HepG2 (cell line): ENCODE measurements at regions not wholly inside any gene's neighbourhood (a gene's known extent, or its start where the extent isn't known, plus 50 kb on each side); places are given as distances from the start of the nearest gene placed in this dataset.
A peak's percentile ranks its signal among the peaks of the same experiment; 100 is the strongest.

Source experiments
- DMAP1 ChIP-seq: IDR thresholded peaks from 2 replicates; pipeline ENCODE4 v1.6.1; 2016
- HNF4G ChIP-seq, 2 experiments: sonication (generic) in 1 of 2; formaldehyde crosslinking in 1 of 2; IDR thresholded peaks; 2 replicates each; pipeline versions ENCODE4 v1.4.0 to v1.6.1; 2011 to 2020; ENCODE audit warnings: borderline replicate concordance in 2 of 2, low read depth in 2 of 2, mild to moderate bottlenecking in 2 of 2, low read length in 1 of 2, missing genetic modification reagents in 1 of 2, moderate library complexity in 1 of 2
- JARID2 ChIP-seq: sonication (generic); formaldehyde crosslinking; IDR thresholded peaks from 2 replicates; pipeline ENCODE4 v1.8.1; 2023; ENCODE audit warnings: missing genetic modification reagents, inconsistent platforms; ENCODE audit not compliant: insufficient replicate concordance
- KAT7 ChIP-seq: IDR thresholded peaks from 2 replicates; pipeline ENCODE4 v1.6.1; 2018; ENCODE audit warnings: borderline replicate concordance, missing compliant biosample characterization
- KDM1A ChIP-seq: IDR thresholded peaks from 2 replicates; pipeline ENCODE4 v1.6.1; 2016; ENCODE audit warnings: missing compliant biosample characterization
- NKX3-1 ChIP-seq: sonication (generic); formaldehyde crosslinking; IDR thresholded peaks from 2 replicates; pipeline ENCODE4 v1.5.0; 2020; ENCODE audit warnings: missing genetic modification reagents
- SP4 ChIP-seq: sonication (generic); formaldehyde crosslinking; IDR thresholded peaks from 2 replicates; pipeline ENCODE4 v1.8.1; 2023; ENCODE audit warnings: mild to moderate bottlenecking, missing genetic modification reagents
- SRSF9 ChIP-seq: fragments of 200-400 bp; formaldehyde crosslinking; IDR thresholded peaks from 2 replicates; pipeline ENCODE4 v1.6.1; 2018; ENCODE audit warnings: borderline replicate concordance, mild to moderate bottlenecking, low read depth, low read length; ENCODE audit not compliant: insufficient read depth, poor library complexity, severe bottlenecking
- SYNCRIP ChIP-seq: fragments of 200-400 bp; formaldehyde crosslinking; IDR thresholded peaks from 2 replicates; pipeline ENCODE4 v1.6.1; 2018; ENCODE audit warnings: mild to moderate bottlenecking, low read depth, low read length; ENCODE audit not compliant: insufficient read depth
- TAF15 ChIP-seq: fragments of 200-400 bp; formaldehyde crosslinking; IDR thresholded peaks from one replicate; pipeline ENCODE4 v1.6.1; 2018; ENCODE audit warnings: mild to moderate bottlenecking, low read depth, low read length; ENCODE audit not compliant: poor library complexity, severe bottlenecking
- TEAD3 ChIP-seq: optimal IDR thresholded peaks from 2 replicates; pipeline ENCODE3; 2016; ENCODE audit warnings: borderline replicate concordance
- ZBTB38 ChIP-seq: sonication (generic); formaldehyde crosslinking; IDR thresholded peaks from 2 replicates; pipeline ENCODE4 v1.5.1; 2020; ENCODE audit warnings: mild to moderate bottlenecking, missing genetic modification reagents
- ZNF18 ChIP-seq: sonication (generic); formaldehyde crosslinking; IDR thresholded peaks from 2 replicates; pipeline ENCODE4 v1.8.0; 2022; ENCODE audit warnings: mild to moderate bottlenecking, missing genetic modification reagents; ENCODE audit not compliant: insufficient replicate concordance
- ZNF282 ChIP-seq: fragments of 450-650 bp; IDR thresholded peaks from 2 replicates; pipeline ENCODE4 v1.6.1; 2018; ENCODE audit not compliant: partially characterized antibody
- ZNF30 ChIP-seq: sonication (generic); formaldehyde crosslinking; IDR thresholded peaks from 2 replicates; pipeline ENCODE4 v1.5.0; 2020; ENCODE audit warnings: mild to moderate bottlenecking, missing genetic modification reagents
- ZNF354B ChIP-seq: sonication (generic); formaldehyde crosslinking; IDR thresholded peaks from 2 replicates; pipeline ENCODE4 v1.8.0; 2022; ENCODE audit warnings: mild to moderate bottlenecking, missing genetic modification reagents
- ZNF503 ChIP-seq: sonication (generic); formaldehyde crosslinking; IDR thresholded peaks from 2 replicates; pipeline ENCODE4 v1.4.0; 2020; ENCODE audit warnings: missing genetic modification reagents
- ZNF547 ChIP-seq: sonication (generic); formaldehyde crosslinking; IDR thresholded peaks from 2 replicates; pipeline ENCODE4 v1.5.1; 2020; ENCODE audit warnings: mild to moderate bottlenecking, missing genetic modification reagents
- ZNF557 ChIP-seq: sonication (generic); formaldehyde crosslinking; IDR thresholded peaks from 2 replicates; pipeline ENCODE4 v1.4.0; 2020; ENCODE audit warnings: missing genetic modification reagents
- ZNF558 ChIP-seq: sonication (generic); formaldehyde crosslinking; IDR thresholded peaks from 2 replicates; pipeline ENCODE4 v1.9.0; 2022; ENCODE audit warnings: mild to moderate bottlenecking, missing genetic modification reagents, borderline replicate concordance
- ZNF569 ChIP-seq: sonication (generic); formaldehyde crosslinking; IDR thresholded peaks from 2 replicates; pipeline ENCODE4 v1.5.0; 2020; ENCODE audit warnings: mild to moderate bottlenecking, missing genetic modification reagents, moderate library complexity, borderline replicate concordance
- ZNF605 ChIP-seq: sonication (generic); formaldehyde crosslinking; IDR thresholded peaks from 2 replicates; pipeline ENCODE4 v1.8.0; 2022; ENCODE audit warnings: mild to moderate bottlenecking, missing genetic modification reagents
- ZNF652 ChIP-seq: IDR thresholded peaks from 2 replicates; pipeline ENCODE4 v1.6.1; 2016; ENCODE audit warnings: low read depth, borderline replicate concordance
- ZNF777 ChIP-seq: sonication (generic); formaldehyde crosslinking; IDR thresholded peaks from 2 replicates; pipeline ENCODE4 v1.4.0; 2020; ENCODE audit warnings: missing genetic modification reagents
- ZNF83 ChIP-seq: sonication (generic); formaldehyde crosslinking; IDR thresholded peaks from 2 replicates; pipeline ENCODE4 v1.4.0; 2020; ENCODE audit warnings: missing genetic modification reagents, mild to moderate bottlenecking, borderline replicate concordance
- ZNF891 ChIP-seq: sonication (generic); formaldehyde crosslinking; IDR thresholded peaks from 2 replicates; pipeline ENCODE4 v1.5.0; 2020; ENCODE audit warnings: mild to moderate bottlenecking, missing genetic modification reagents
- TF ChIP-seq, protein P1 (sequence below): sonication (generic); formaldehyde crosslinking; IDR thresholded peaks from 2 replicates; pipeline ENCODE4 v1.4.0; 2020; ENCODE audit warnings: missing genetic modification reagents

- TF ChIP-seq ZNF569 (CRISPR knock-in tag) (no peak), ZNF83 (CRISPR knock-in tag) (no peak), TEAD3 (CRISPR knock-in tag) (peak; percentile 82), KDM1A (CRISPR knock-in tag) (no peak), ZNF891 (CRISPR knock-in tag) (no peak), ZNF18 (CRISPR knock-in tag) (no peak), ZNF558 (CRISPR knock-in tag) (no peak), ZNF30 (no peak), TAF15 (no peak), SP4 (0 out of 2 replicates have a peak, but pooled peaks have one; percentile 26), ZNF557 (CRISPR knock-in tag) (no peak), NKX3-1 (CRISPR knock-in tag) (no peak), ZNF777 (CRISPR knock-in tag) (no peak), ZBTB38 (peak; percentile 66), ZNF605 (CRISPR knock-in tag) (no peak), KAT7 (CRISPR knock-in tag) (no peak), DMAP1 (0 out of 2 replicates have a peak, but pooled peaks have one; percentile 14), ZNF547 (no peak), ZNF503 (CRISPR knock-in tag) (no peak), ZNF354B (CRISPR knock-in tag) (no peak), ZNF652 (CRISPR knock-in tag) (no peak; the same call in 1 of the 2 replicates), ZNF282 (no peak), SRSF9 (no peak), JARID2 (CRISPR knock-in tag) (no peak), SYNCRIP (no peak), HNF4G (IDR thresholded peaks at IDR 0.05; ENCODE audit: borderline replicate concordance, low read depth, low read length) (no peak), HNF4G (CRISPR knock-in tag; IDR thresholded peaks at IDR 0.05; ENCODE audit: borderline replicate concordance, low read depth) (no peak)
- TF ChIP-seq, protein P1, sequence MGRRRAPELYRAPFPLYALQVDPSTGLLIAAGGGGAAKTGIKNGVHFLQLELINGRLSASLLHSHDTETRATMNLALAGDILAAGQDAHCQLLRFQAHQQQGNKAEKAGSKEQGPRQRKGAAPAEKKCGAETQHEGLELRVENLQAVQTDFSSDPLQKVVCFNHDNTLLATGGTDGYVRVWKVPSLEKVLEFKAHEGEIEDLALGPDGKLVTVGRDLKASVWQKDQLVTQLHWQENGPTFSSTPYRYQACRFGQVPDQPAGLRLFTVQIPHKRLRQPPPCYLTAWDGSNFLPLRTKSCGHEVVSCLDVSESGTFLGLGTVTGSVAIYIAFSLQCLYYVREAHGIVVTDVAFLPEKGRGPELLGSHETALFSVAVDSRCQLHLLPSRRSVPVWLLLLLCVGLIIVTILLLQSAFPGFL (CRISPR knock-in tag) = no peak
Observed at GRCh38 chr11:14583252-14584034, 60.2 kb upstream of the PDE3B start (continued).
